K562 (cell line): ENCODE measurements at regions not wholly inside any gene's neighbourhood (a gene's known extent, or its start where the extent isn't known, plus 50 kb on each side); places are given as distances from the start of the nearest gene placed in this dataset.

ENCODE experiments used
- ARNT ChIP-seq, 2 experiments: fragments of 450-650 bp; IDR thresholded peaks; 2 replicates each; pipeline ENCODE4 v1.6.1; 2016; ENCODE audit warnings: mild to moderate bottlenecking in 1 of 2
- CBX1 ChIP-seq: sonication (generic); IDR thresholded peaks from 2 replicates; pipeline ENCODE4 v1.6.1; 2016; ENCODE audit warnings: antibody characterized with exemption, low read depth, mild to moderate bottlenecking
- HSF4 ChIP-seq: fragments of 250-450 bp; sonication (Bioruptor Pico); IDR thresholded peaks from 2 replicates; pipeline ENCODE4 v2.1.2; 2022; ENCODE audit warnings: mild to moderate bottlenecking, moderate library complexity, borderline replicate concordance
- MLX ChIP-seq, 2 experiments: fragments of 450-650 bp in 1 of 2; sonication (generic) in 1 of 2; formaldehyde crosslinking; conservative IDR thresholded peaks; 2 replicates each; pipeline versions ENCODE4 v1.4.0 to v1.8.1; 2020 to 2022; ENCODE audit warnings: mild to moderate bottlenecking in 1 of 2, missing genetic modification reagents in 1 of 2
- POU5F1 ChIP-seq: fragments of 150-350 bp; IDR thresholded peaks from 2 replicates; pipeline ENCODE4 v1.6.1; 2014; ENCODE audit warnings: borderline replicate concordance, low read length, low read depth, mild to moderate bottlenecking; ENCODE audit not compliant: partially characterized antibody
- SAP30 ChIP-seq: fragments of 200-600 bp; sonication (generic); IDR thresholded peaks from 2 replicates; pipeline ENCODE4 v1.6.1; 2012; ENCODE audit warnings: borderline replicate concordance, low read depth, mild to moderate bottlenecking, moderate library complexity, low read length, control low read depth, inconsistent platforms; ENCODE audit not compliant: insufficient read depth, poor library complexity, severe bottlenecking
- SIN3A ChIP-seq, 2 experiments: fragments of 150-350 bp in 1 of 2; IDR thresholded peaks; 2 replicates each; pipeline ENCODE4 v1.6.1; 2011 to 2016; ENCODE audit warnings: borderline replicate concordance in 2 of 2, low read depth in 2 of 2, low read length in 2 of 2, mild to moderate bottlenecking in 2 of 2, moderate library complexity in 2 of 2; ENCODE audit not compliant: control insufficient read depth in 1 of 2
- SRF ChIP-seq, 2 experiments: fragments of 250-450, 450-650 bp in 1 of 2; sonication (Bioruptor Pico) in 1 of 2; sonication (generic) in 1 of 2; formaldehyde crosslinking; IDR thresholded peaks; 2 replicates each; pipeline versions ENCODE4 v1.5.0 to v1.5.1; 2020 to 2022; ENCODE audit warnings: mild to moderate bottlenecking in 1 of 2, missing genetic modification reagents in 1 of 2
- TFAM ChIP-seq: fragments of 250-450 bp; sonication (Bioruptor Pico); conservative IDR thresholded peaks from 2 replicates; pipeline ENCODE4 v1.5.0; 2021; ENCODE audit warnings: mild to moderate bottlenecking, moderate library complexity
- ZBTB43 ChIP-seq: sonication (generic); formaldehyde crosslinking; IDR thresholded peaks from 2 replicates; pipeline ENCODE4 v1.8.0; 2023; ENCODE audit warnings: mild to moderate bottlenecking, missing genetic modification reagents

- TF ChIP-seq ARNT (IDR thresholded peaks at IDR 0.05) (no peak), MLX (CRISPR knock-in tag; conservative IDR thresholded peaks at IDR 0.05) (no peak), SRF (CRISPR knock-in tag; IDR thresholded peaks at IDR 0.05) (no peak), ZBTB43 (CRISPR knock-in tag) (no peak), SIN3A (IDR thresholded peaks at IDR 0.05; ENCODE audit: borderline replicate concordance in 2 of 2, control insufficient read depth in 1 of 2, low read depth in 2 of 2, low read length in 2 of 2) (no peak), SAP30 (no peak), TFAM (CRISPR knock-in tag) (no peak), HSF4 (no peak), POU5F1 (no peak), CBX1 (no peak)
Observed at GRCh38 chr2:209236377-209236776, 187.5 kb upstream of the MAP2 start (continued).
